HCT116 (cell line): ENCODE measurements at regions not wholly inside any gene's neighbourhood (a gene's known extent, or its start where the extent isn't known, plus 50 kb on each side); places are given as distances from the start of the nearest gene placed in this dataset.

Experiments
- CBX3 ChIP-seq: IDR thresholded peaks from 2 replicates; pipeline ENCODE4 v1.6.1; 2012; ENCODE audit warnings: low read depth
- CTCF ChIP-seq, 3 experiments: fragments of 200-600 bp in 1 of 3; sonication (generic) in 1 of 3; IDR thresholded peaks in 2 of 3; conservative IDR thresholded peaks in 1 of 3; 2 replicates each; pipeline ENCODE4 v1.5.1; 2012 to 2017; ENCODE audit warnings: low read depth in 2 of 3, low read length in 2 of 3, antibody characterized with exemption in 1 of 3, borderline replicate concordance in 1 of 3, control low read depth in 1 of 3, mild to moderate bottlenecking in 1 of 3, mixed read lengths in 1 of 3, mixed run types in 1 of 3, moderate library complexity in 1 of 3; ENCODE audit not compliant: insufficient read depth in 1 of 3
- EGR1 ChIP-seq: IDR thresholded peaks from 2 replicates; pipeline ENCODE4 v1.6.1; 2012; ENCODE audit warnings: low read depth
- ELF1 ChIP-seq: IDR thresholded peaks from 2 replicates; pipeline ENCODE4 v1.6.1; 2012; ENCODE audit warnings: low read depth, borderline replicate concordance
- EZH2phosphoT487 ChIP-seq: fragments of 200-600 bp; IDR thresholded peaks from 2 replicates; pipeline ENCODE4 v1.6.1; 2018; ENCODE audit warnings: antibody characterized with exemption, borderline replicate concordance
- FOSL1 ChIP-seq: IDR thresholded peaks from 2 replicates; pipeline ENCODE4 v1.6.1; 2012; ENCODE audit warnings: low read depth
- JUND ChIP-seq: IDR thresholded peaks from 2 replicates; pipeline ENCODE4 v1.6.1; 2012
- POLR2A ChIP-seq: IDR thresholded peaks from 2 replicates; pipeline ENCODE4 v1.7.0; 2011; ENCODE audit warnings: borderline replicate concordance; ENCODE audit not compliant: insufficient read depth, insufficient read length; ENCODE audit errors: extremely low read depth
- POLR2AphosphoS5 ChIP-seq: IDR thresholded peaks from 2 replicates; pipeline ENCODE4 v1.6.1; 2011; ENCODE audit warnings: mild to moderate bottlenecking, low read depth, low read length, moderate library complexity
- REST ChIP-seq: IDR thresholded peaks from 2 replicates; pipeline ENCODE4 v1.6.1; 2012; ENCODE audit warnings: low read depth
- SIN3A ChIP-seq: IDR thresholded peaks from 2 replicates; pipeline ENCODE4 v1.6.1; 2012; ENCODE audit warnings: low read depth
- SRF ChIP-seq: IDR thresholded peaks from 2 replicates; pipeline ENCODE4 v1.6.1; 2012; ENCODE audit warnings: low read depth
- ZFX ChIP-seq: fragments of 450-650 bp; IDR thresholded peaks from 2 replicates; pipeline ENCODE4 v1.6.1; 2017

- TF ChIP-seq REST (no peak), CTCF (IDR thresholded peaks at IDR 0.05 in 2 of 3, conservative IDR thresholded peaks at IDR 0.05 in 1 of 3; ENCODE audit: borderline replicate concordance in 1 of 3, insufficient read depth in 1 of 3, low read depth in 2 of 3, low read length in 2 of 3) (no peak), ZFX (no peak), EGR1 (peak; percentile 22; the same call in 1 of the 2 replicates), EZH2phosphoT487 (no peak), ELF1 (no peak), POLR2AphosphoS5 (no peak), SRF (peak; percentile 19; the same call in 1 of the 2 replicates), FOSL1 (peak; percentile 92), JUND (peak; percentile 92), SIN3A (peak; percentile 45; the same call in 1 of the 2 replicates), POLR2A (no peak), CBX3 (peak; percentile 79)
Measured at GRCh38 chr12:75722714-75723200, 211.3 kb upstream of the KRR1 start (continued).
